GM13977 (cell line): ENCODE measurements at regions not wholly inside any gene's neighbourhood (a gene's known extent, or its start where the extent isn't known, plus 50 kb on each side); places are given as distances from the start of the nearest gene placed in this dataset.

Experiments used
- DNase-seq: peaks from one replicate; pipeline ENCODE4 v3.0.0; 2012; ENCODE audit warnings: low spot score
- in situ Hi-C: fragments of 300-500 bp; cut with MboI; formaldehyde crosslinking; loops from one replicate; pipeline ENCODE4 v1.12.0; 2022; ENCODE audit warnings: low sequenced_read_pairs, low pct_unique_long_range_greater_than_20kb, mixed read lengths, inconsistent platforms; ENCODE audit not compliant: unreplicated experiment
- TF ChIP-seq, protein P1 (sequence below): IDR thresholded peaks from 2 replicates; pipeline ENCODE4 v1.5.1; 2012; ENCODE audit warnings: mild to moderate bottlenecking, control low read depth; ENCODE audit not compliant: insufficient read depth; ENCODE audit errors: extremely low read depth, missing control alignments

- DNase-seq, result no peak
- TF ChIP-seq, protein P1, sequence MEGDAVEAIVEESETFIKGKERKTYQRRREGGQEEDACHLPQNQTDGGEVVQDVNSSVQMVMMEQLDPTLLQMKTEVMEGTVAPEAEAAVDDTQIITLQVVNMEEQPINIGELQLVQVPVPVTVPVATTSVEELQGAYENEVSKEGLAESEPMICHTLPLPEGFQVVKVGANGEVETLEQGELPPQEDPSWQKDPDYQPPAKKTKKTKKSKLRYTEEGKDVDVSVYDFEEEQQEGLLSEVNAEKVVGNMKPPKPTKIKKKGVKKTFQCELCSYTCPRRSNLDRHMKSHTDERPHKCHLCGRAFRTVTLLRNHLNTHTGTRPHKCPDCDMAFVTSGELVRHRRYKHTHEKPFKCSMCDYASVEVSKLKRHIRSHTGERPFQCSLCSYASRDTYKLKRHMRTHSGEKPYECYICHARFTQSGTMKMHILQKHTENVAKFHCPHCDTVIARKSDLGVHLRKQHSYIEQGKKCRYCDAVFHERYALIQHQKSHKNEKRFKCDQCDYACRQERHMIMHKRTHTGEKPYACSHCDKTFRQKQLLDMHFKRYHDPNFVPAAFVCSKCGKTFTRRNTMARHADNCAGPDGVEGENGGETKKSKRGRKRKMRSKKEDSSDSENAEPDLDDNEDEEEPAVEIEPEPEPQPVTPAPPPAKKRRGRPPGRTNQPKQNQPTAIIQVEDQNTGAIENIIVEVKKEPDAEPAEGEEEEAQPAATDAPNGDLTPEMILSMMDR, result no peak
- in situ Hi-C loops, result no loop called here
Observed at GRCh38 chr7:15836041-15836440, 149.6 kb upstream of the MEOX2 start.

DNA sequence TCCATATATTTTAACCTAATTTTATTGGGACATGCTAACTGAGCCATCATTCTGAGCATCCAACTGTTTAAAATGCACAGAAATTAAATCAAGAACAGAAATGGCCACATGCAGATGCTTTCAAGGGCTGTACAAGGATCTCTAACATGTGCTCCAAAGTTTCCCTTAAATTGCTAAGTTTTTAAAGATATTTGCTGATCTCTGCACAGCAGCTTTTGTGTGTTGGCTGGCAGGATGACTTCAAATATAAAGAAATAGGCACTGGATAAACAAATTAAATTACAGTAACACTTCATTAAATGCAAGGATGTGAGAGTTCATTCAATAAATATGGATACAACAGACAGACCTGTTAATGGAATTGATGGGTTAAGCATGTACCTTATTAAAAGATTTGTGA, 148.0 kb upstream of the MEOX2 start:
- no peak for DNase-seq
- in situ Hi-C loops, result no loop called here
- TF ChIP-seq, protein P1, result no peak

GRCh38 chr7:15832996-15833395, 146.5 kb upstream of the MEOX2 start:
- TF ChIP-seq, protein P1, result no peak
- DNase-seq, result no peak
- in situ Hi-C loops, result no loop called here

DNA sequence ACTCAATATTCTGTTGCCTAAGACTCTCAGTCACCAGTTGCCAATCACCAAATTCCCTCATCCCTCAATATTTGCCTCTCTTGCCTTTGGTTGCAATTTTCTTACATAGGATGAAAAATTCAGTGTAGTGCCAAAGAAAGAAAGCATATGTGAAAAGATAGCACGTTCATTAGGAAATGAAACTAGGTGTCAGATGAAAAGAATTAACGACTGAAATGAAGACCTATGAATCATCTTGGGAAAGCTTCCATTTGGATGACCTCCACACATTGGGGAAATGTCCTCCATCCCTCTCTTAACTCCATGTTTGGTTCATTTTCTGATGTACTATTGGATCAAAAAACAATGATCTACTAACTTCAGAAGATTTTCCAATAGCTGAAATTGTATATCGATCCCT, 145.1 kb upstream of the MEOX2 start:
- no peak for DNase-seq
- TF ChIP-seq, protein P1, result no peak
- in situ Hi-C loops, result no loop called here

DNA sequence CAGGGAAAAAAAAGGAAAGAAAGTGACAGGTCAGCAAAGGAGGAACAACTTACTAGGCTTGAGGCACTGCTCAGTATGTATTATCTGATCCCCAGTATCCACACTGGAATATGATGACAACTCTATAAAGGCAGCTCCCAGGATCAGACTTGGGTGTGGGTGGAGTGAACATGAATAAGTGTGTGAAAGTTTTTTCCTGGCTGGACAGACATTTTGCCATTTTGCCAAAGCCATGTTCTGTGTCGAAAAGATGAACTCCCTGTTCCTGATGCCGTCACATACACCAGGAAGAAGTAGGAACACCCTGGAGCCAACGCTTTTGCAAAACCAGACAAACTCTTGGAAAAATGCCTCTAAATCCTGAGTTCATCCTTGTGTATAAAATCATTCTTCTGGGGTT, 143.2 kb upstream of the MEOX2 start:
- in situ Hi-C loops, result no loop called here
- DNase-seq, result no peak
- TF ChIP-seq, protein P1, result no peak

DNA sequence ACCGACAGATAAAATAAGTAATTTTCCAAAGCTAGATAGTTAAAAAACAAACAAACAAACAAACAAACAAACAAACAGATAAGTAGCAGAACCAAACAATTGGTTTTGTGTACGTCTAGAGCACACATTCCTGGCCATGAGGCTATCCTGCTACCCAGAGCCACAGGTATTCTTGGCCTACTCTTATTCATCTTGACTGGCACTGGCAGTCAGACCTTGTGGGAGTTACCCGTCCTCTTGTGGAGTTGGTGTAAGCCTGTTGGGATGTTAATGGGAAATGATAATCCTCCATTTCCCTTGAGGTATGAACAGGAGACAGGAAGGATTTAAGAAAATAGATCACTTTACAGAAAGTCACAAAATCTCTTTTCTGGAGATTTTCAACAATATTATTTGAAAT, 142.4 kb upstream of the MEOX2 start:
- no peak for DNase-seq
- TF ChIP-seq, protein P1, result no peak
- in situ Hi-C loops, result no loop called here
